Kidney glomerular epithelial cell (primary cell): ENCODE measurements at regions not wholly inside any gene's neighbourhood (a gene's known extent, or its start where the extent isn't known, plus 50 kb on each side); places are given as distances from the start of the nearest gene placed in this dataset.
"Not testable (repeated sequence)": the region's sequence is repeated elsewhere in the genome, so short reads cannot be mapped to it uniquely, and the experiment has no call there.

Experiments used
- DNase-seq: peaks from one replicate; lab custom pipeline; 2025; lab: John Stamatoyannopoulos, UW

GRCh38 chr17:71192848-71193247 lies 928.0 kb upstream of the SOX9 start:
- DNase-seq = no peak

GRCh38 chr17:71200597-71200996 lies 920.2 kb upstream of the SOX9 start:
- DNase-seq = no peak

GRCh38 chr17:71201639-71202038 lies 919.2 kb upstream of the SOX9 start:
- DNase-seq = no peak

- no peak for DNase-seq
Measured at GRCh38 chr17:71202449-71202848, 918.4 kb upstream of the SOX9 start.

GRCh38 chr17:71203953-71204352 lies 916.9 kb upstream of the SOX9 start:
- no peak for DNase-seq

GRCh38 chr17:71205951-71206350 lies 914.9 kb upstream of the SOX9 start:
- not testable (repeated sequence) for DNase-seq

- no peak for DNase-seq
Measured at GRCh38 chr17:71208111-71208704, 912.6 kb upstream of the SOX9 start.

GRCh38 chr17:71213936-71214335 lies 906.9 kb upstream of the SOX9 start:
- no peak for DNase-seq

- no peak for DNase-seq
Measured at GRCh38 chr17:71217769-71218168, 903.1 kb upstream of the SOX9 start.

GRCh38 chr17:71224824-71225575 lies 895.8 kb upstream of the SOX9 start:
- DNase-seq = peak; percentile 4

- no peak for DNase-seq
Measured at GRCh38 chr17:71227841-71228240, 893.0 kb upstream of the SOX9 start.

- no peak for DNase-seq
Measured at GRCh38 chr17:71229070-71229469, 891.8 kb upstream of the SOX9 start.

GRCh38 chr17:71232801-71233559 lies 887.8 kb upstream of the SOX9 start:
- DNase-seq = no peak

GRCh38 chr17:71234349-71234748 lies 886.5 kb upstream of the SOX9 start:
- no peak for DNase-seq

GRCh38 chr17:71237903-71238538 lies 882.8 kb upstream of the SOX9 start:
- DNase-seq = peak; percentile 43

GRCh38 chr17:71247441-71248015 lies 873.3 kb upstream of the SOX9 start:
- DNase-seq = no peak

GRCh38 chr17:71251276-71251675 lies 869.5 kb upstream of the SOX9 start:
- DNase-seq = no peak

- DNase-seq = no peak
Measured at GRCh38 chr17:71251951-71252350, 868.9 kb upstream of the SOX9 start.

GRCh38 chr17:71252436-71252835 lies 868.4 kb upstream of the SOX9 start:
- DNase-seq = no peak

- DNase-seq = no peak
Measured at GRCh38 chr17:71257096-71257495, 863.7 kb upstream of the SOX9 start.

GRCh38 chr17:71260366-71260940 lies 860.4 kb upstream of the SOX9 start:
- DNase-seq = no peak

- no peak for DNase-seq
Measured at GRCh38 chr17:71262586-71262985, 858.2 kb upstream of the SOX9 start.
